GM12891 (cell line): ENCODE measurements at regions not wholly inside any gene's neighbourhood (a gene's known extent, or its start where the extent isn't known, plus 50 kb on each side); places are given as distances from the start of the nearest gene placed in this dataset.

ENCODE experiments used
- POLR2A ChIP-seq: IDR thresholded peaks from 2 replicates; pipeline ENCODE4 v1.6.1; 2011; ENCODE audit warnings: low read depth, low read length, control low read depth
- POLR2AphosphoS5 ChIP-seq: IDR thresholded peaks from 2 replicates; pipeline ENCODE4 v1.6.1; 2011; ENCODE audit warnings: low read depth, low read length, control low read depth
- POU2F2 ChIP-seq: IDR thresholded peaks from 2 replicates; pipeline ENCODE4 v1.6.1; 2011; ENCODE audit warnings: low read depth, mild to moderate bottlenecking, control low read depth, low read length, moderate library complexity
- SPI1 ChIP-seq: IDR thresholded peaks from 2 replicates; pipeline ENCODE4 v1.6.1; 2011; ENCODE audit warnings: low read depth, low read length, control low read depth
- TAF1 ChIP-seq: IDR thresholded peaks from 2 replicates; pipeline ENCODE4 v1.6.1; 2011; ENCODE audit warnings: low read depth, low read length, control low read depth

DNA sequence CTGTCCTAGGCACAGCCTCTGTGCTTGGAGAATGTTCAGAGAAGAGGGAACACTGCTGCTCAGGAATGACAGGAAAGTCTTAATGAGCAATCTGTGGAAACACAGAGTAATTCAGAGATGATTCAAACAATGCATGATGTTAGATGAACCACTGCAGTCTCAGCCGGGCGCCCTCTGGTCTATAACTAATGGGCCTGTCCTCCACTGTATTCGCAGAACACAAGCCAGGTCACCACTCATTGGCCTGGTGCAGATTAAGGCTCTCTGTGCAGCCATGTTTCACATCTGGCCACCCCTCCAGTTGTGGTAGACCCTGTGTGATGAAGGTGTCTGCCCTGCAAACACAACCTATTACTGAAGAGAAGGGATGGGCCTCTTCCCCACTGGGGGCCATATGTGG, 281.7 kb upstream of the ROPN1 start:
- TF ChIP-seq POLR2AphosphoS5 (no peak), POLR2A (no peak), SPI1 (no peak), POU2F2 (no peak), TAF1 (no peak)
